GM21717 (cell line): ENCODE measurements at regions not wholly inside any gene's neighbourhood (a gene's known extent, or its start where the extent isn't known, plus 50 kb on each side); places are given as distances from the start of the nearest gene placed in this dataset.

Source experiments
- ATAC-seq: cut with Tn5 transposase; IDR thresholded peaks from one replicate; pipeline ENCODE4 v1.9.1; 2021; ENCODE audit warnings: mild to moderate bottlenecking, moderate library complexity; ENCODE audit not compliant: unreplicated experiment

DNA sequence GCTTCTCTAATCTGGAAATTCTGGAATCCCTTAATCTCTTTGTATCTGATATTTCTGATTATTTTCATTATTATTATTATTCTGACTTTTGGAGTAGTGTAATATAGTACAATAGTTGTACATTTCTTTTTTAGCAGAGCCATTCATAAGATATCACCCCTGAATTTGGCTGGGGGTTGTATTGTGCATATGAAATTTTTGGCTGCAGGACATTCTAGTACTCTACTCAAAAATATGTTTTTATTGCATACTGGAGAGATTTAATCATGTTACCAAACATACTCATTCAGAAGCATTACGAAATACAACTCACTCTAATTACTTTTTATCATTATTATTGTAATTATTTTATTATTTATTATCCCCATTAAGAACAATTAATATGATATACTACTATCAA, 589.7 kb upstream of the KCNMB2 start:
- no peak for ATAC-seq

DNA sequence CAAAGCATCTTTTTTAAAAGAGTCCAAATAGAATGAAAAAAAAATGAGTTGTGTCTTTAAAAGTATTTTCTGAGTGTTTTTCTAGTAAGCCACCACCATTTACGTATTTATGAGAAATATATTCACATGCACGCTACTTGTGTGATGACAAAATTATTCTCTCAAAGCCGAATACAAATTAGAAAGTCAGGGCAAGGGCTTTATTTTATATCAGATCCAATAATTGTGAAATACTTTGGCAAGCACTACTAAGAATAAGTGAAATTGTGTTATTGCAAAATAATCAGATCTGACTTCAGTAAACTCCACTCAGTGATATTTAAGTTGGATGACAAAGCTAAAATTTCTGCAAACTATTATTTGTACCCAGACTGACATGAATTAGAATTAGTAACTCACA, 589.3 kb upstream of the KCNMB2 start:
- no peak for ATAC-seq

DNA sequence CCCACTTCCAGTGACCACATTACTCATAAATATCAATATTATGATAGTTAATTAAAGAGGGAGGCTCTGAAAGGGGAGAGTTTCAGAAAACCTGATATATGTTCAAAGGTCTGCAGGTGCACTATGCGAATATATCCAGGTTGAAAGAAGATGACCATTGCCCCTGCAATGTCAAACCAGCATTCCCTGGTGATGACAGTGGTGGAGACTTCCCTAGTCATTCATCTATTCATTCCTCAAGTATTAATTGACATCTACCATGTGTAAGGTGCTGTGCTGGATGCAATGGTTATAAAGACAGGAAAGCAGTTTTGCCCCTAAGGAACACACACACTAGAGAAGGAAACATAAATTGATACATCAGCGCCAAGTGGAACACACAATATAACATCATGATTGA, 588.3 kb upstream of the KCNMB2 start:
- ATAC-seq, result no peak

DNA sequence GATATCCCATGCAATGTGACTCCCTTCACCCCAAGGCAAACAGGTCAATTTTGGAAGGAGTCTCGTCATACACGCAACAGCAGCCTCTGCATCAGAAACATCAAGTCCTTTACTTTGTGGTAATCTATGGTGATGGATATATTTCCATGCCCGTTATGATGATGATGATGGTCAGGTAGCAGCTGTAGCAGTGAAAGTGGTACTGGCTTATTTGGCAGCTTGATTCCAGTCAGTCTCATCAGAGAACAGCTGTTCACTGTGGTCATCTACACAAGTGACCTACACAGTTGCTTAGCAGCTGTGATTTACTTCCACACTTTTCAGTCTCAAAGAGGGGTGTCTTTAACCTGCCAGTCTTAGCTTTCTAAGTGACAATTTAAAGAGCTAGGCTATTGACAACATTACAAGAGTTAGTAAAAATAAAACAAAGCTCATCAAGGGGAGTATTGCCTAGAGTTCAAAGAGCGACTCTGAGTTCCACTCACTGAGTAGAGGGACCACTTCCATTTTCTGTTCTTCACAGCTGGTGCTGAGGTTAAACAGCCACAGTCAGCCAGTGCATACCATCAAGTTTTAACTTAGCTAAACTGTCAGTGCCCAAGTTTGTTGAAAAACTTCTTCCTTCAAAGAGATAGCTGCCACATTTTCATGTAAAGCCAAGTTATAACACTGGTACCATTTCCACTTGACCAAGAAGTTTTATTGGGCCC, 587.4 kb upstream of the KCNMB2 start:
- ATAC-seq, result no peak

DNA sequence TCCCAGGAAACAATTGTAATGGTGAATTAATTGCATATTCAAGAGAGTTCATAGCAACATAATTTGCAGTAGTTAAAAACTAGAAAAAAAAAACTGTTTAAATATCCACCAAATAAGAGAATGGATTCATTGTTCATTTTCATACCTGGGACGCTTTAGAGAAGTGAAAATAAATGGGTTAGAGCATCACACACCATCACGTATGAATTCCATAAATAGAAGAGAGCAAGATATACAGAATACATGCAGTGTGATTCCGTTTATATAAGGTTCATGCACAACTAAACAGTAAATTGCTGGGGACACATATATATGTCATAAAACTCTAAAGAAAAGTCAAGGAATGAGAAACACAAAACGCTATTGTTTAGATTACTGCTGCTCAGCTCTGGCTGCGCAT, 577.0 kb upstream of the KCNMB2 start:
- no peak for ATAC-seq

DNA sequence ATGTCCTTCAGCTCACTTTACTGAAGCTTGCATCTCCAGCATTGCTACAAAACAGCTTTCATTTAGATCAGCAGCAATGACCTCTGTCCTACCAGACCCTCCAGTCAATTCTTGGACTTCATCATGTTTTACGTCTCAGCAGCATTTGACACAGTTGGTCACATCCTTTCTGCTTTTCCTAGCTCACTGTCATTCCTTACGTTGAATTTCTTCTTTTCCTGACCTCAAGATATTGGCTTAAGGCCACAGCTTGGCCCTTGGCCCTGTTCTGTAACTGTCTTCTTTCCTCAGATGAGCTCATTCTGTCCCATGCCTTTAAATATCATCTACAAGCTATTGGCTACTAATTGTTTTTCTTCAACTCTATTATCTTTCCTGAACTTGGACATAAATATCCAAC, 576.2 kb upstream of the KCNMB2 start:
- no peak for ATAC-seq

DNA sequence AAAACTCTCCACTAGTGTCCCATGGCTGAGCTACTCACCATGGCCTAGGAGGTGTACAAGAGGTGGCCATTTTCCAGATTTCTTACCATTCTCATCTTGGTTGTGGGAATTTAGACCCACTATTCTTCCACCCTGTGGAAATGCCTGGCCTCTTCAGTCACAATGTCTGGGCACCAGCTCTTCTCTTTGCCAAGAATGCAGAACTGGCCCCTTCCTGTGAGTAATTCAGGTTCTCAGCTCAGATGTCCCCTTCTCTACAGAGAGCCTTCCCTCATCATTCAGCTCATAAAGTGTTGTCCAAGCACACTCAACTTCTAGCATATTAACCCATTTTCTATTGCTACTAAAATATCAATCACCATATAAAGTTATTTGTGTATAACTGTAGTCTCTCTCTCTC, 575.5 kb upstream of the KCNMB2 start:
- no peak for ATAC-seq

DNA sequence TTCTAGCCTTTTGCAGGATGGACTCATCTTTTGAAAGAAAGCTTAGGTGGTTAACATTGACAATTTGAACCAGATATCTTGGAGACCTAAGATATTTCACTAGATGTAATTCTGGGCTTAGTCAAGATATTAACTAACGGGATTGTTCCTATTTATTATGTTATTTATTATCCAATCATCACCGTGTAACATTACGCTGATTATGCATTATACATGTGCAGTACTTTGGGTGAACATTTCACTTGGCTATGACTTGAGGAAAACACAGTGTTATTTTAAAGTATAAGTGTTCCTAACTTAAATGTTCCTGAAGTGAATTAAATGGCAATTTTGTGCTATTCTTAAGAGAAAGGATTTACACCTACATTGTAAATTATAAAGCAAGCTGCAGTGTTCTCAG, 574.5 kb upstream of the KCNMB2 start:
- no peak for ATAC-seq

DNA sequence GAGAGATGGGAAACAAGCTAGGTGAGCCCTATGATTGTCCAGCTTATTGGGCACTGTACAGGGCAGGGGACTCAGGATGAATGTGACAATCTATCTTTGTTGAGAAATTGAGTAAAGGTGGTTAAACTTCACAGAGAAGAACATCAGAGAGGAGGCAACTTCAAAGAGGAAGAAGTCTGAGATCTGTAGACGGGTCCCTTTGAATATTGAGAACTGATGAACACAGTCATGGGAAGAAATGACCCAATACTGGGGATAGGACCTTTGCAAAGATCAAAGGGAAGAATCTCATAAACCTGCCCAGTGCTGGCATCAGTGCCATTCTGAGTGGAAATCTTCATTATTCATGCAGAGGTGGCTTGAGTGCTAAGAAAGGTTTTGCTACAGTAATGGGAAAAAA, 569.7 kb upstream of the KCNMB2 start:
- ATAC-seq, result no peak

DNA sequence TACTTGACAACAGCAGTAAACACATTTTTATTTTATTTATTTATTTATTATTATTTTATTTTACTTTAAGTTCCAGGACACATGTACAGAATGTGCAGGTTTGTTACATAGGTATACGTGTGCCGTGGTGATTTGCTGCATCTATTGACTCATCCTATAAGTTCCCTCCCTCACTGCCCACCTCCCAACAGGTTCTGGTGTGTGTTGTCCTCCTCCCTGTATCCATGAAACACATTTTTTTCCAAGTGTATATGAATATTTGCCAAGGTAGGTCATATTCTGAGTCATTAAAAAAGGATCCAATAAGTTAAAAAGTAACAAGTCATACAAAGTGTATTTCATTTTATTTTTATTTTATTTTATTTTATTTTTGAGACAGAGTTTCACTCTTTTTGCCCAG, 567.3 kb upstream of the KCNMB2 start:
- ATAC-seq, result no peak

DNA sequence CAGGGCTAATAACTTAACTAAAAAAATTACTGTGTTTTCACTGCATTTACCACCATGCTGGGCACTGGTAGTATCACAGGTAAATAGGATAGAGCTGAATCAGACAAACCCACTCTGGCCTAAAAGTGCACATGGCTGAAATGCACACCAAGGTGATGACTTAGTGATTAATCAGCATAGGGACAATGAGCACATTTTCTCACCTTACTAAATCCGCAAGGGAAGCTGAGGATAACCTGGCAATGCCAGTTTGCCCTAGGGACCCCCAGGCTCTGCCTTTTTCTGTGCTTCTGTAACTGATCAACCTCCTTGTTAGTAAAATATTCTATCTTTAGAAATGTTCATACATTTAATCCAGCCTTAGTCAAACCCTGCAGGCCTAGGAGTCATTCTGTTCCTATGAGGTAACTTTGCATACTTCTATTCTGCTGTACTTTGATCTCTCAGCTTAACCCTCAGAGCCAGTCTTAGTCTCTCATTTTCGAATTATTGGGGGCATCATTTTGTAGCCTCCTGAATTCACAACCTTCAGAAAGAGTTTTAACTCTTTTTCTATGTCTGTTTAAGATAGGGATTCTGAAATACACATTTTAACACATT, 562.9 kb upstream of the KCNMB2 start:
- ATAC-seq, result no peak

DNA sequence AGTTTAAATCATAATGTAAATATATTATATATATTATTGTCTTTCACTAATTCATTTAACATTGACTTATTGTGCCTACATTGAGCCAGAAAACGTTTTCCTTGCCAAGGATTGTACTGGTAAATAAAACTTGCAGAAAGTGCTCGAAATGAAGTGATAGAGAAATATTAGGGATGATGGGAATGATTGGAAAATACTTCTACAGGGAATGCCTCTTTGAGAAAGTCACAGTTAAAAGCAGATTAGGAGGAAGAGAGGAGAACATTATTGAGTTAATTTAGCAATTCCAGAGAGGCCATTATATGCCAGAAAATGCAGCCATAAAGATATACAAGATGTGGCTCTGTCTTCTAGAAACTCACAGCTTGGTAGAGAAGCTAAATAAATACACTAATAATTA, 560.0 kb upstream of the KCNMB2 start:
- no peak for ATAC-seq

DNA sequence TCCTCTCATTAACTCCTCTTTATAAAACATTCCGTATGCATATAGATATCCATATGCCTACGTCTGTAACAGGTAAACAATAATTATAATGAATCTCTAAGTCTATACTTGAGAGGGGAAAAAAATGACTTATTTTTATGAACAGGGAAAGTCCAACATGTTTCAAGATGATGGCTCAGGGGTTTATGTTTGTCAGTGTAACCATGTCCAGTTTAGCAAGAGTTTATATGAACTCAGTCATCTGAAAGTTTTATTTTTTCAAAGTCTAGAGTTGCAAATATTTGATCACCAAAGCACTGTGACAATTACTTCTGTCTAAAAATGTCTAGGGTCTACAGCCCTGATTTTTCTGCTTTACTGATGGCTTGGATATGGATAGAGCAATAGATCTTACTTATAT, 559.4 kb upstream of the KCNMB2 start:
- no peak for ATAC-seq

DNA sequence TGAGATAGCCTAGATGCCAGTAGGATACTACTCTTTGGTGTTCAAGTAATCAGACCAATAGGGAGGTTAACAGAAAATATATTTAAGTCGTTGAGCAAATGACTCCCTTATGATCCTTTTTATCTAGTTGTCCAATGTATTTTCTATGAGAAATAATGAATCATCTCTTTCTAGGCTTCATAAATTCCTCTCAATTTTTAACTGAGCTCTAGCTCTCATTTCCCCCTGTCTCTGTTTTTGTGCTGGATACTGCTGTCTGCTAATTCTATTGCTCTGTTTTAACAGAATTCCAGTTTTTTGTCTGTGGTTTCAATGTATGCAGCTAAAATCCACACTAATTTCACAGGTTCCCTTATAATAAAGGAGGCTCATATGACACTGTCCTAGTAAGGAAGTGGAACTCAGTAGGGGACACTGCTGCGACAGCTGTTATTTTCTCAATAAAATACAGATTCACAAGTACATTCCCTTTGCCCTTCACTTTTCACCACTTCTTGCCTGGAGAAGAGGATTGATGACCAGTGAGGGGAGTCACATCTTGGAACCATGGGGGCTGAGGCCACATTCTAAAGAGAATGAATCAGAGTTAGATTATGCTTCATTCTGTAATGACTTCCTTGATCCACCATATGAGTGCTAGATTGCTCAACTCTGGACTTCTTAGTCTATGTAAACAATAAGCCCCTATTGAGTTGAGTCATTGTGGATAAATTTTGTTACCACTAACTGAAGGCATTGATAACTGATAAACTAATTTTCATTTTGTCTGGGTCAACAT, 558.7 kb upstream of the KCNMB2 start:
- no peak for ATAC-seq

DNA sequence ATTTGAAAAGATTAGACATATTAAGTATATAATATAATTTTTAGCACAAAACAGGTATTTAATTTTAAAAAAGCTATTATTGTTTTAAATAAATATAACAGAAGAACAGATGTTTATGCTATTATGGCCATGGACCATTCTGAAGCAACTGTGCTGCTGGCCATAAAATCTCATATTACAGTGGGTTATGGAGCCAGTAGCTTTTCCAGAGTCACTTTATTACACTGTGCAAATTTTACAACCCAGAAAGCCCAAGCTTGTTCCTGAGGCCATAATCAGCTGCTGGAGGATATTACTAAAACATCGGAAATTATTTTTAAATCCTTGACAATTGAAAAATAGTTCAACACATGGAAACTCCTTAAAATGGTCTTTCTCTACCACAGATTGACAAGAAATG, 557.3 kb upstream of the KCNMB2 start:
- no peak for ATAC-seq

DNA sequence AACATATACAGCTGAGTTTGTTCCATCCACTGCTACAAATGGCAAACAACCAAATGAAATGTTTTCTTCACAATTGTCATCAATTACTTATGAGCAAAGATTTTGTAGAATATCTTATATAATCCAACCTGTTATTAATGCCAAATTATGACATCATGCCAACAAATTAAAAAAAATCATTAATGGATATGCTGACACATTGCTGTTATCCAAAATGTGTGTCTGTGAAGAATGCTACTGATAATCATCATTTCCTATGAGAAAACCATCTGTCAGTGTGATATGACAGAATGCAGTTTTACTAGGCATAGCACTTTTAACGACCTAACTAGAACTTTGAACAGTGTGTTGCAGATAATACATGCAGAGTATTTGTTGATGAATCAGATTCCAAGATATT, 556.5 kb upstream of the KCNMB2 start:
- no peak for ATAC-seq

DNA sequence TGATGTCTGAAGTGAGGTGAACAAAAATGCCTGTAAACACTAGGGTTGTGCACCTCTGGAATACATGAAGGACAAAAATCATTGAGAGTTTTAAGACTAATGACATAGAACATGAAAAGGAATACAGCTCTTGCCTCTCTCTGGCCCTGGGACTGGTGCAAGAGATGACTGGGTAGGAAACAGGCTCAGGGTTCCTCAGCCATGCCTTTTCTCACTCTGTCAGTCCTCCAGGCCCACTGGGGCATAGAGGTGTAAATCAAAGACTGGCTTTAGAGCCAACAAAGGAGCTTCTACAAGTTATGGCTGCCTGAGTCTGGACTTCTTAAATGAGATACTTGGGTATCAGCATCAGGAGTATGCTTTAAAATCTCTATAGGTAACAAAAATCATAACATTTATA, 554.7 kb upstream of the KCNMB2 start:
- no peak for ATAC-seq

DNA sequence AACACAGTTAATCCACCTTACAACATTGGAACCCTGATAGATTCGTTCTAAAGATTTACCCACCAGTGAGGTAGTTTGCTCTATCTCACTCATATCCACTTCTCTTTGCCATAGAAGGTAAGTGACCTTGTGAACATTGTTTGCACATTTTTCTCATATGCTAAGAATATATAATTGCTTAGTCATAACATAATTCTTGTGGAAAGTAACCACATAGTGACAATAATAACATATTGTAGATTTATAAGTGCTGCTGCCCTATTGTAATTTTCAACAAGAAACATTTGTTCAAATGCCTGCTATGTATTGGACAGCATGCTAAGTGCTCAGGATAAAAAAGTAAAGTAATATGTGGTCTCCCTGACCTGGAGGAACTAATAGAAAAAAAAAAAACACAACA, 554.2 kb upstream of the KCNMB2 start:
- ATAC-seq, result no peak

DNA sequence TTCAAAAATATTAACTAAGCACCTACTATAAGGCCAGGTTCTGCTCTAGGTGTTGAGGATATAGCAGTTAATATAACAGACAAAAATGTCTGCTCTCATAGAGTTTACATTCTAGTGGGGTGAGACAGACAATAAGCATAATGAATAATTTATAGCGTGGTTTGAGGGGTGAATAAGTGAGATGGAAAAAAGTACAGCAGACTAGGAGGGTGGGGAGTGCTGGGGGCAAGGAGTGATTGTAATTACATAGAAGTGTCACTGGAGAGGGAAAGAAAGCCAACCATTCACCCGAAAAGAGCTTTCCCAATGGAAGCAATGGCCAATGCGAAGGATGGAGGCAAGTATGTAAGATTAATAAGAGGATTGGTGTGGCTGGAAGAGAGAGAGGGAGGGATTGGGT, 552.9 kb upstream of the KCNMB2 start:
- no peak for ATAC-seq

DNA sequence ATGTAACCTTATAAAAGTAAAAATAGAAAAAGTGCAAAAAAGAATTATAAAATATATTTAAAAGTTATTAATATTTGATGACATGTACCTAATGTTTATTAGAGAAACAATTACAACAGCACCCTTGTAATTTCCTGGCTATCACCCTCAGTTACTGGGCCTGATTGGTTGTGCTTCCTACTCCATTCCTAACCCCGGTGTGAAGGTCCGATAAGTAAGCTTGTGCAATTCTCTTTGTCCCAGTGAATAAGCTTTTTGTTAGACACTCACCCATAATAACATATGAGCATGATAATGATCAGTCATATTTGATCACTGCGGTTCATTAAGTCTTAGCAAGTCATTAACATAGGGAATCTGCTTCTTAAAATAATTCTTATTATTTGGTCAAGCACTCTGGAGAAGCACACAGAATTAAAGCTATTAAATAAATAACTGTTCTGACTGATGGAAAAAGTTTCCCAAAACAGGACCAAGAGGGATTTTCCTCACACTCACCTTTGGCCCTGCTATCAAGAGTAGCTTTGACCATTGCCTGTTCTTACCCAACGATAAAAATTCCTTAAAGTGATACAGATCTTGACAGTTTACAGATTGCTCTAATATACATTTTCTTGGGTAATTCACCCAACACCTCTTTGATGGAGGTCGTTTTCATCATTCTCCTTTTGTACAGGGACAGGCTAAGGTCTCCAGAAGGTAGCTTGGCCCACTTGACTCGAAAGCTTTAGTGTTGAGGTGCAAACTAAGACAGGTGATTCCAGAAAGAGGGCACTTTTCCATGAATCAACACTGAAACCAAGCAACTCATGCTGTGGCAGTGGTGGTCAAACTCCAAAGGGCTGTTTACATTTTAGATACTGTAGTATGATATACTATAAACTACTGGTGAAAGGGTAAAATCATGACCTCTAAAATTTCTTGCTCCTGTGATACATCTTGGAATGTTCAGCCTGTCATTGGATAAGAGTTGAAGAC, 543.0 kb upstream of the KCNMB2 start:
- ATAC-seq, result no peak

DNA sequence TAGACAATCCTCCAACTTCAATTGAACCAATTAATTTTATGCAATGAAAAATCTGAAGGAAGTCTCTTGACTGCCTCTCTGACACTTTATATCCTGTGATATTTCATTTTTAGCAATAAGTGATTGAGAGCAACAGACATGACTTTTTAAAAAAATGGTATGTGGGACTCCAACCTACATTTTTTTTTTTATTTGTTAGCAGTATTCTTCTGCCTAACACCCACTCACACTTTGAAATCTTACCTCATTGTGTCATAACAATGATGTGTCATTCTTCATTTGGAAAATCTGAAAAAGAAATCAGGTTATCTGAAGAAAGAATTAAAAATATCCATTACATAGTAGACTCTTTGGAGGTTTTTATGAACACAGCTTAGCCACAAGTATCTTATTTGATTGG, 541.3 kb upstream of the KCNMB2 start:
- no peak for ATAC-seq
